VCaP (cell line): ENCODE measurements at regions not wholly inside any gene's neighbourhood (a gene's known extent, or its start where the extent isn't known, plus 50 kb on each side); places are given as distances from the start of the nearest gene placed in this dataset.

Source experiments
- H3K27ac ChIP-seq: fragments of 450-650 bp; 2 replicates; pipeline ENCODE4 v1.5.1; 2017
- CTCF ChIP-seq: fragments of 450-650 bp; conservative IDR thresholded peaks from 2 replicates; pipeline ENCODE4 v1.5.1; 2017; ENCODE audit warnings: mild to moderate bottlenecking, moderate library complexity

- no peak for TF ChIP-seq CTCF
- no peak overlapping the region for H3K27ac ChIP-seq
Measured at GRCh38 chr3:157652366-157652765, 149.2 kb upstream of the VEPH1 start.

DNA sequence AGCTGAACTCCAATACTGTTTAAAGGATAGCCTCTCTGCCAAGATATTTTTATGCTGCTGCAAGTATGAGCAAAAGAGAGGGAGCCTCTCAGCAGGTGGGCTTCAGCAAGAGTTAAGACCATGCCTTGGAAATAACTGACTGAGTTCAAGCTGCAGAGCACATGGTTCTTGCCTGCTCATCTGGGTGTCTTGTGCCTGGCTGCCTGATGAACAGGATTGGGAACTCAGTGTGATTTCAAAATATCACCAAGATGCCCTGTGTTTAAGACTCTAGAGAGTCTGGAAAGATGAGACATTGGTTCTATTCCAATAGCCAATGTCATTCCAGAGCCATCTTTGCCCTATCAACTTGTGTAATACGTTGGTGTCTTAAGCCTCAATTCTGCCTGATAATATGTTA lies 147.5 kb upstream of the VEPH1 start:
- H3K27ac ChIP-seq = no peak overlapping the region
- TF ChIP-seq CTCF = no peak

DNA sequence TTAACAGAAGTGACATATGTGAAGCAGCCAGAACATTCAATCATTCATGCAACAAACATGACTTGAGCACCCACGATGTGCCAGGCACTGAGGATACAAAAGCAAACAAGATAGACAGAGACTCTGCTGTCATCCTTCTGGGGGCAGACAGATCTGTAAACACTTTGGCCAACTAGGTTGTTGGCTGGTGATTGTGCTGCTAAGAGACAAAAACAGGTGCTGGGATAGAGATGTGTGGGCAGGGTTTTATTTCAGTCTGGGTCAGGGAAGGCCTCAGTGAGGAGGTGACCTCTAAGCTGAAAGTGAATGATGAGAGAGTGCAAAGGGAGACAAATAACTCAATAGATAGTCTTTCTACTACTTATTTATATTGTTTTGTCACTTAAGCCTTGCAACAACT lies 147.0 kb upstream of the VEPH1 start:
- TF ChIP-seq CTCF = no peak
- H3K27ac ChIP-seq = no peak overlapping the region

DNA sequence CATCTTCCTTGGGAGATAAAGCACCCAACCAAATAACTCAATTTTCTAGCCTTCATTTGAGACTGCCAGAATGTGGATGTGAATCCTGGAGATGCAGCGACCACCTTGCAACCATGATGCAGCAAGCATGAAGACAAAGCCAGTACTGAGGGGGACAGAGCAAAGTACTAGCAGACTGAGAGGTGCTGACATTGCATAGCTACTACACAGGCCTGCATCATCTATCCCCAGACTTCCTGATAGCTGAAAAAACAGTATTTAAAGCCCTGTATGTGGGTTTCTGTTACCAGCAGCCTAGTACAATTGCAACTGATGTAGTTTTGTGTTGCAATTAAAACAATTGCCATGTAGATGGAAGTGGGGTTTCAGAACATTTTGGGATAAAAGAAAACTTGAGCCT lies 146.3 kb upstream of the VEPH1 start:
- TF ChIP-seq CTCF = no peak
- no peak overlapping the region for H3K27ac ChIP-seq

GRCh38 chr3:157647820-157648219 lies 144.6 kb upstream of the VEPH1 start:
- no peak for TF ChIP-seq CTCF
- H3K27ac ChIP-seq = no peak overlapping the region

- TF ChIP-seq CTCF = no peak
Measured at GRCh38 chr3:157639756-157640426, 136.7 kb upstream of the VEPH1 start.

GRCh38 chr3:157637866-157638265 lies 134.7 kb upstream of the VEPH1 start:
- TF ChIP-seq CTCF = no peak
- H3K27ac ChIP-seq = no peak overlapping the region

More at GRCh38 chr3:157639756-157640426, 136.7 kb upstream of the VEPH1 start:
- H3K27ac ChIP-seq = no peak overlapping the region
